ENCODE measurements at regions not wholly inside any gene's neighbourhood (a gene's known extent, or its start where the extent isn't known, plus 50 kb on each side); places are given as distances from the start of the nearest gene placed in this dataset.

DNA sequence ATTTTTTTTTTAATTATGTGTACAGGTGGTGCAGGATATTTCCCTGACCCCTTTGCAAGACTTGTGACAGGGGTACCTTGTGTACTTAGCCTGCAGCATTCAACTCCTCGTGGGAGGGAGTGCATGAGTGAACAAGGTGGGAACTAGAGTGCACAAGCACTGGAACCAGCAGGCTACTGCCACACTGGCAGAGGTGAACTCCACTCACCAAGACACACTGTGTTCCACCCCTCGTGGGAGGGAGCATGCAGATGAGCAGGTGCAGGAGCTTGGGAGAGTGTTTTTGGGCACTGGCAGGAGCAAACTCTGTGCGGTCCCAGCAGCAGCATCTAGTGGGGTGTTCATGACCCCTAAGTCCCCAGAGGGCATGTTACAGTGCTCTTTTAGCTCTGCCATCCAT is 282.7 kb upstream of the PLET1 start:
- DNase-seq = no peak

DNA sequence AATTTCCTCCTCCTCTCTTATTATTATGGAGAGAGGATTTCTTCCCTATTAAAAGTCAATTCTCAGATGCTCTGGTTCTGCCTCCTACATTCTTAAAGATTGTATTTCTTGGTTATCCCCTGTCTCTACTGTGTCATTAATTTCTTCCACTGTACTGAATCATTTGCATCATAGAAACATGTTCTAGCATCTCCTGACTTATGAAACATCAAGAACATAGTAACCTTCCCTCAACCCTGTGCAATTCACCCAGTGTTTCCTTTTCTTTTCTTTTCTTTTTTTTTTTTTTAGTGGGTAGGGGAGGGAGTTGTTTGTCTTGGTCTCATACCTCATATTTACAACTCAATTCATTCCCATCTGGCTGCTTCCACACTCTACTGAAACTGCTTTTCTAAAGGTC is 288.0 kb upstream of the PLET1 start:
- DNase-seq = no peak

GRCh38 chr11:112553205-112553731 is 292.6 kb upstream of the PLET1 start:
- DNase-seq = no peak

- DNase-seq = no peak
Observed at GRCh38 chr11:112554586-112554985, 293.9 kb upstream of the PLET1 start.

DNA sequence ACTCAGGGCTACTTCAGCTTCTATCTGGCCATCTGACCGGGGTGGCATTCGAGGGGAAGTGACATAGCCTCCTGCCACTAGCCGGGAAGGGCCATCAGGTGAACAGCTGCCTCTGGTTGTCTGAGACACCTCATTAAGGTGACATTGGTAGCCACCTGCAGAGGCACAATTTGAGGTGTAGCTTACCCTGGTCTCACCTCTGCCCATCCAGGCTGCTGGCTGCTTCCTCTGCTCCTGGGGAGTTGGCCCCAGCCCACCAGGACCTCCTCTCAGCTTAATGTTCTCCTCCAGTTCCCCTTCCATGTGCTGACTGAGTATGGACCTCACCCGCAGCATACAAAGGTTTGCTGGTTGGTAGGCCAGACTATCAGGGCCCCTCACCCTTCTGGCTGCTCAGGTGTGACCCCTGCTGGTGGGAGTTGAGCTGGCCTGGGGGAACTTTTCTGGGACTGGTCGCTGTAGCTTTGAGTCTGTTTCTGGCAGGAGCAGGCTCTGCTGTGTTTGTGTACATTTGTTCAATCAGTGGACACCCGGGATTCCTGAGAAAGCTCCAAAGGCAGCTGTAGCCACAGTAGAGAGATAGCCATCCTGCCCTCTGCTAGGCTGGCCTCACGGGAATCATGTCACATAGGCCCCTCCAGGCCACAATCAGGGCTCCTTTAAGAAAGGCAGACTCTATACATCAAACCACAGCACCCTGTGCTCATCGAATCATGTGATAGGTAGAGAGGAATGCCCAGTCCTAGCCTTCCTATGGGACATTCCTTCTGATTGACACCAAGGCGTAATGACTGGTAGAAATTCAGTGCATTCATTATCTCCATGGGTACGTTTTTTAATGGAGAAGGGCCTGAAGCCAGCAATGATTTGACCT is 295.1 kb upstream of the PLET1 start:
- peak; percentile 54 for DNase-seq

- no peak for DNase-seq
Observed at GRCh38 chr11:112558691-112559090, 298.0 kb upstream of the PLET1 start.

DNA sequence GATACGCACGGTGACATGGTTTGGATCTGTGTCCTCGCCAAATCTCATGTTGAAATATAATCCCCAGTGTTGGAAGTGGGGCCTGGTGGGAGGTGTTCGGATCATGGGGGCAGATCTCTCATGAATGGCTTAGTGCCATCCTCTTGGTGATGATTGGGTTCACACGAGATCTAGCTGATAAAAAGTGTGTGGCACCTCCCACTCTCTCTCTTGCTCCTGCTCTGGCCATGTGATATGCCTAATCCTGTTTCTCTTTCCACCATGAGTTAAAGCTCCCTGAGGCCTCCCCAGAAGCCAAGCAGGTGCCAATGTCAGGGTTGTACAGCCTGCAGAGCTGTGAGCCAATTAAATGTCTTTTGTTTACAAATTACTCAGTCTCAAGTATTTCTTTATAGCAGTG is 303.1 kb upstream of the PLET1 start:
- no peak for DNase-seq

DNA sequence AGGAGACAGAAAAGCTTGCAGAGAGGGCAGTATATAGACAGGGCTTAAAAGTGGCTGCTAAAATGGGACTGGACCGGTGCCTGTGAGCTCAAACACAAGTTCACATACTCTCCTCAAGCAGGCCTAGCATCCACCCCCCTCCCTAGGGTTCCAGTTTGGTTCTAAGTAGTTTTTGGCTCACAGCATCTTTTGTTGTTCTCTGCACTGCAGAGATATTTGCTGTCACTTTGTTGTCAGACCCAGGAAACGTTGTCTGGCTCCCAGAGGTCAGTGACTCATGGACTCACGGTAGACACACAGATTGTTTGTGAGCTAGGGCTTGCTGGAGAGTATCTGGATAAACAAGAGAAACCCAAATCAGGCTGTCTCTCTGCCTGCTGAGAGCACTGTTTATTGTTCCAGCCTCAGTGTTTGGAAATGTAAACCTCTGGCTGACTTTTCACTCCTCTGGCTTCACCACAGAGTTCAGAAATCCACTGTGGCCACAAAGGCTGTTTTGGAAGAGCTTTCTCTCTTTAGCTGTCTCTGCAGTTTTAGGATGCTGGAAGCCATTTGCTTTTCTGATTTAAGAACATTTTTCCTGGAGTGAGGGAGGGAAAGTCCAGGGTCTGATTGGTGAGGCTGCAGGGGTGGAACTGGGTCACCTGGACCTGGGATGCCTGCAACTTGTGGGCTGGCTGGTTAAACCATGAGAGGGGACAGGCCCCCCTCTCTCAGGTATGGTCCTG is 303.7 kb upstream of the PLET1 start:
- DNase-seq = no peak

DNA sequence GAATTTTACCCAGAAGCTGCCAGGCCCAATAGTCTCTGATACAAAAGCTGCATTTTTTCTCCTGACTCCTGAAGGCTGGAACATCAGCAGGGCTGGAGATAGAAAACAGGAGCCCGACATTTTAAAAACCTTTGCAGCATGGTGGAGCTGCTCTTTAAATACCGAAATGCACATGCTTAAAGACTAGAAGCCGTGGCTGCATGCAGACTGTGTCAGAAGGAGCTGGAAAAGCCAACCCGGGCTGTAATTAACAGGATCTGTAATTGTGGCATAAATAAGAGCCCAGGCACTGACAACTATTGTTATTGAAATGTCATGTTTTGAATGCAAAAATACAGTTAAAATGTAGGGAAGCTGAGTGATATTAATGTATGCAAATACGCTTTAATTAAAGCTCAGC is 304.9 kb upstream of the PLET1 start:
- DNase-seq = no peak

DNA sequence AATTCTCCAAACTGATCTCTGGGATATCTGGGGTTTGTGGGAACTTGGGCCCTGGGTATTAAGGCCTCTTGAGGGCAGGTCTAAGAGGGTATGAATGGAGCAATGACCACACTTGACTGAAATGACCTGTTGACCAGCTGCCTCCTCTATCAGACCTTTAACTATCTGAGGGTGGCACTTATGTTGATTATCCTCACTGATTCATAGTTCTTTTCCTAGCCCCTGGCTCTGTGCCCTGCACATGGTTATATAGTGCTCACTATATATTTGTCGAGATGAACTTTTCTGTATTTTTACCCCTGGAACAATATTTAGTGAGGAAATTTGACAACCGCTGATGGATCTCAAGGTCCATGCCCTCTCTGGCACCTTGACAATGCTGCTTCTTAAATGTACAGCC is 305.5 kb upstream of the PLET1 start:
- no peak for DNase-seq

- DNase-seq = peak; percentile 64
Observed at GRCh38 chr11:112570333-112570732, 309.7 kb upstream of the PLET1 start.

- DNase-seq = no peak
Observed at GRCh38 chr11:112579282-112579681, 318.6 kb upstream of the PLET1 start.

DNA sequence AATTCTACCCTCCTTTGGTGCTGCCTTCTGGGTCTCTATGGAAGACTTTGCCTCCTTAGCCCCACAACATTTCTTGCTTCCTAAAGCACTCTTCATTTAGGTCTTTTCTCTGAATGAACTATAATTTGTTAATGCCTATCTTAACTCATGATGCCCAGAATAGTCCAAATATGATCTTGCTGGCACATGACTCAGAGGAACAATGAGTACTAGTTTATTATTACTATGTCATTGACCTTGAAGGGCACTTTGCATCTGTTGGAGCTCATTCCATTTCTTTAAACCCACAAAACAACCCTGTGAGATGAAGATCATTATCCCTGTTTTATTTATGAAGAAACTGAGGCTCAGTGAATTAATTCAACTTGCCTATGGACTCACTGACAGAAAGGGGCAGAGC is 320.2 kb upstream of the PLET1 start:
- no peak for DNase-seq

- no peak for DNase-seq
Observed at GRCh38 chr11:112581747-112582146, 321.1 kb upstream of the PLET1 start.

DNA sequence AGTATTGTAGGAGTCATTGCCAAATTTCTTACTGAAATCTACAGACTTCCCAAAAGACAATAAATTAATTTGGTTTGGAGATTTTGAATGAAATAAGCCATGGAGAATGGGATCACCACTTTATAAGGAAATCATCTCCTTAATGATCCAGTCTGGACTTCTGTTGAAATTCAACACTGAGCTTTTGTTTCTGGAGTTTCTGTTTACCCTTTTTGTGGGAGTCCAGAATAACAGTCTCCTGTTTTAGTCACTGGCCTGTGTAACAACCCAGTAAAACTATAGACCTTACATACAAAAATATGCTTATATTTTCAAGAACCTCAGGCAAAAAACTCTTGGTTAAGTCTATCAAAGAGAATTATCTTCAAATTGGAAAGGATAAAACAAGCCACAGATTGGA is 321.7 kb upstream of the PLET1 start:
- no peak for DNase-seq

GRCh38 chr11:112583261-112583893 is 322.7 kb upstream of the PLET1 start:
- DNase-seq = no peak

DNA sequence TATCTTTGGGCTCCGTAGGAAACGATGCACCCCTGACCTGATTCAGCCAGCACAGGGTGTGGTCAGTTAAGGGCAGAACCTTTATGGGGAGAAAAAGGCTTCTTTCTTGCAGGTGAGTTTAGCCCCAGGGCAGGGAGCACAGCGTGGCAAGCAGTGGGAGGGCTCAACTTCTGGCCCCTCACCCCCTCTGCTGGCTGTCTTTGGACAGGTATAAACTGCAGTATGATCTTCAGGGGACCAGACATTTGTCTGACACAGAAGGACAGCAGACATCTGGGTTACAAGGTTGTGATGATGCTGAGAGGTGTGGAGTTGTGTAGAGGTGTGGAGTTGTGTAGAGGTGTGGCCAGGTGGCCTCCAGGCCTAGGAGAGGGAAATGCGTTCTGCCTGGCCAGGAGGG is 324.0 kb upstream of the PLET1 start:
- DNase-seq = peak; percentile 31

DNA sequence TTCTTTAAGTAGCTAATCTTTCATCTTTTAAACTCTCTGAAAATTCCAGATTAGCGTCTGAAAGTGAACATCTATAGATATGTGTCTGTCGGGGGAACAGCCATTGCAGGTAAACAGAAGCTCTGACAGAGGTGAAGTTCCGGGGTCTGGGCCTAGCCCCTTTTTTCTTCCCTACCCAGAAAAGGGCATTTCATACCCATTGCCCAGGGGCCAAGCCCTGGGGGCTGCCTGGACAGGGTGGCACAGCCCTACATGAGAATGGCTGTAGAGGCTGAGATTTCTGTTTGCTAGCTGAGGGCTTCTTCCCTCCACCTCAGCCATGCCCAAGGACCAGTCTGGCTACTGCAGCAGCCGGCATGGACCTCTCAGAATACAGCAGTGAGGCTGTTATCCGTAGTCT is 327.0 kb upstream of the PLET1 start:
- DNase-seq = no peak

- peak; percentile 96 for DNase-seq
Observed at GRCh38 chr11:112588252-112588694, 327.6 kb upstream of the PLET1 start.

- no peak for DNase-seq
Observed at GRCh38 chr11:112589155-112589554, 328.5 kb upstream of the PLET1 start.

DNA sequence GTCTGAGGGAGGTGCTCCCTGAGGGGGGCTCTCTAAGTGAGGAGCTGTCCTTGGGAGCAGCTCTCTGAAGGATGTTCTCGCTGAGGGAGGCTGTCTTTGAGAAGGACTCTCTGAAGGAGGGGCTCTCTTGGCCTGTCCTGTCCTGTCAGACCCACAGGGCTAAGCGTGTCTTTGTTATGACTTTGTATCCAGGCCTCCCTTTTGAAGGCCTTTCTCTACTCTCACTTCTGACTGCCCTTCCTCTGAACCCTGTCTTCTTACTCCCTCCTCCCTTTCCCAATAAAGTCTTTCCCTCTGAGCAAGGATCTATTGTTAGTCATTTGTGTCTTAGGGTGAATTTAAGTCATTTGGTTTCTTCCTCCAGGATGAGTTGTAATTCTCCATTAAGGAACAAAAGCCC is 330.1 kb upstream of the PLET1 start:
- no peak for DNase-seq

DNA sequence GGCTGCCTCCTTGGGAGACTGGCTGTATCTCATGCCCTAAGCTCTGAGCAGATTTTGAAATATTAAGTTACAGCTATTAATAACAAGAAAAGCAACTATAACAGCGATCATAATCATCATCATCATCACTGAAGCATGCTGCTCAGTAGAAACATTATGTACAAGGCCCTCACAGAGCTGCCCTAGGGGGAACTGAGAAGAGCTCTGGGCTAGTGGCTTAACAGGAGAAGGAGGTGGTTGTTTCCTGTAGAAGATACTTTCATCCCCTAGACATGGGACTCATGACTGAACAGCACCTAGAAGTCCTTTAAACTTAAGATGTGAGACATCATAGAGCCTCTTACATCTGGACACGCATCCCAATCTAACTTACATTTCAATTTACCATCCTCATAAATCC is 332.8 kb upstream of the PLET1 start:
- no peak for DNase-seq

DNA sequence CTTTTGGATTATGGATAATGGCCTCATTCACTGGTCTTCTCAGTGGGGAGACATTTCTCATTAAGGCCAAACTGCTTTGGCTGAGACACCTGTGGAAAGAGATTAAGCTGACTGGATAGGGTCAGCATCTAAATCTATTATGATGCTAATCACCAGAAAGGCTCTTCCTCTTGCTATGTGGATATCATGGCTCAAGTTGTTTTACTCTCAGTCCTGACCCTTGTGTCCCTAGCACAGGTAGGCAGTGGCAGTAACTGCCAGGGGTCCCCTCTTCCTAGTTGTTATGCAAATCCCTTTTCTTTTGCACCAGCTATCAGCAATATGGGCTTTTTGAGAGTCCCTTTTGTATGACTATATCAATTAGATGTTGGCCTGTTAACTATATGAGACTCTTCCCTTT is 335.7 kb upstream of the PLET1 start:
- DNase-seq = peak; percentile 38

Measured in NCI-H82 (cell line).